ENCODE measurements at regions not wholly inside any gene's neighbourhood (a gene's known extent, or its start where the extent isn't known, plus 50 kb on each side); places are given as distances from the start of the nearest gene placed in this dataset.

GRCh38 chr4:156117743-156118142, 164.1 kb upstream of the CTSO start:
- no peaks in the 10 kb centered on the region for H3K27me3 ChIP-seq
- in situ Hi-C loops (cut with MboI; ENCODE audit: low sequenced_read_pairs in 4 of 4): no loop called here

DNA sequence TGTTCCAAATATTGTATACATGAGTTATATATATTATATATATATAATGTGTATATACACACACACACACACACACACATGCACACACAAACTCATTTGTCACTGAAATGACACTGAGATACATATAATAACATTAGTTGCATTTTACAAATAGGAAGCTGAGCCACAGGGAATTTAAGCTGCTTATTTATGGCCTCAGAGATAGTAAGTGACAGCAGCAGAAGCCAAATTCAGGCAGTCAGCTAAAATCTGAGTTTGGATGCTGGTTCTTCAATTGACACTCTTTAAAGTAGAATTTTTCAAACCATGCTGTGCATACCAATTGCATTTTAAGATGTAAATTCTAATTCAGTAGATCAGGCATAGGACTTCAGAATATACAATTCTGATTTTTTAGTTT, 163.3 kb upstream of the CTSO start:
- no peaks in the 10 kb centered on the region for H3K36me3 ChIP-seq
- H3K4me1 ChIP-seq: no peaks in the 10 kb centered on the region
- no peak overlapping the region for H3K27ac ChIP-seq
- in situ Hi-C loops (cut with MboI; ENCODE audit: low sequenced_read_pairs in 4 of 4): no loop called here
- intact Hi-C loops (cut with DNase I; ENCODE audit: low total_unique reads): no loop called here
- DNase-seq (no peak), ATAC-seq (no peak)
- H3K27me3 ChIP-seq: no peaks in the 10 kb centered on the region
- TF ChIP-seq CTCF (IDR thresholded peaks at IDR 0.05 in 4 of 5, conservative IDR thresholded peaks at IDR 0.05 in 1 of 5): no peak
- TF ChIP-seq POLR2A (IDR thresholded peaks at IDR 0.05): no peak
- H3K4me3 ChIP-seq: no peak overlapping the region
- no peaks in the 10 kb centered on the region for H3K9me3 ChIP-seq

More at GRCh38 chr4:156117743-156118142, 164.1 kb upstream of the CTSO start:
- H3K9me3 ChIP-seq: no peaks in the 10 kb centered on the region
- no peak for TF ChIP-seq CTCF (IDR thresholded peaks at IDR 0.05 in 4 of 5, conservative IDR thresholded peaks at IDR 0.05 in 1 of 5)
- no peak for TF ChIP-seq POLR2A (IDR thresholded peaks at IDR 0.05)
- intact Hi-C loops (cut with DNase I; ENCODE audit: low total_unique reads): no loop called here
- H3K4me3 ChIP-seq: no peak overlapping the region
- H3K36me3 ChIP-seq: no peaks in the 10 kb centered on the region
- H3K27ac ChIP-seq: no peak overlapping the region
- DNase-seq: no peak
- no peak for ATAC-seq
- no peaks in the 10 kb centered on the region for H3K4me1 ChIP-seq

- no peak for ATAC-seq
- in situ Hi-C loops (cut with MboI; ENCODE audit: low sequenced_read_pairs in 4 of 4): no loop called here
- no peaks in the 10 kb centered on the region for H3K4me1 ChIP-seq
- TF ChIP-seq CTCF (IDR thresholded peaks at IDR 0.05 in 4 of 5, conservative IDR thresholded peaks at IDR 0.05 in 1 of 5) (no peak), POLR2A (IDR thresholded peaks at IDR 0.05) (no peak)
- H3K4me3 ChIP-seq: no peak overlapping the region
- H3K9me3 ChIP-seq: no peaks in the 10 kb centered on the region
- no peak overlapping the region for H3K27ac ChIP-seq
- no peaks in the 10 kb centered on the region for H3K36me3 ChIP-seq
- H3K27me3 ChIP-seq: no peaks in the 10 kb centered on the region
- intact Hi-C loops (cut with DNase I; ENCODE audit: low total_unique reads): no loop called here
- no peak for DNase-seq
Measured at GRCh38 chr4:156113138-156113765, 159.6 kb upstream of the CTSO start.

DNA sequence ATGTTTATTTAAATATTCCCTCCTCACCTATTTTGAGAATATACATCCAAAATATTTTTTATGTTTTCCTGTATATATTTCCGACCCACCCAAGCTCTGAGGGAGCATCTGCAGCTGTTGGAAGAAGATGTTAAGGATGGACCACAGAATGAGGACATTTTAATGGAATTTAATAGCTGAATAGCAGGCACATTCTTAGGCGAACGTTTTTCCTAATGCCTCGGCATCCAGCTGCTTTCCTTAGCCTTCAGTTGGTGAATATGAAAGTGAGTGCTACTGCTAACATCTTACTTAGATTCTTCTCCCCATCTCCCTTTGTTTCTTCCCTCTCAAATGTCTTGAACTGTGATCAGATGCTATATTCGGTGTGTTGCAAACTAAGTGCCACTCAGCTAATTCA, 158.0 kb upstream of the CTSO start:
- Histone ChIP-seq H3K27ac (no peak overlapping the region), H3K4me3 (no peak overlapping the region), H3K27me3 (no peaks in the 10 kb centered on the region), H3K9me3 (no peaks in the 10 kb centered on the region), H3K4me1 (no peaks in the 10 kb centered on the region), H3K36me3 (no peaks in the 10 kb centered on the region)
- intact Hi-C loops (cut with DNase I; ENCODE audit: low total_unique reads): no loop called here
- DNase-seq (no peak), ATAC-seq (no peak)
- in situ Hi-C loops (cut with MboI; ENCODE audit: low sequenced_read_pairs in 4 of 4): no loop called here
- no peak for TF ChIP-seq POLR2A (IDR thresholded peaks at IDR 0.05)
- no peak for TF ChIP-seq CTCF (IDR thresholded peaks at IDR 0.05 in 4 of 5, conservative IDR thresholded peaks at IDR 0.05 in 1 of 5)

Data from gastrocnemius medialis (tissue), 4 donors.